GM23338 (cell line): ENCODE measurements at regions not wholly inside any gene's neighbourhood (a gene's known extent, or its start where the extent isn't known, plus 50 kb on each side); places are given as distances from the start of the nearest gene placed in this dataset.

Experiments
- CREB1 ChIP-seq: fragments of 250-450 bp; sonication (Bioruptor Pico); IDR thresholded peaks from 2 replicates; pipeline ENCODE4 v1.5.0; 2020; ENCODE audit warnings: low read depth, mild to moderate bottlenecking, moderate library complexity
- CTCF ChIP-seq, 2 experiments: fragments of 200-600 bp in 1 of 2; sonication (generic) in 1 of 2; conservative IDR thresholded peaks; 2 replicates each; pipeline versions ENCODE4 v1.5.1 to v1.6.1; 2016 to 2017; ENCODE audit warnings: antibody characterized with exemption in 2 of 2, low read depth in 2 of 2, mild to moderate bottlenecking in 2 of 2, moderate library complexity in 1 of 2
- EZH2 ChIP-seq: fragments of 200-600 bp; sonication (generic); IDR thresholded peaks from one replicate; pipeline ENCODE4 v1.8.0; 2017; ENCODE audit warnings: antibody characterized with exemption, mild to moderate bottlenecking, low read depth; ENCODE audit not compliant: unreplicated experiment
- EZH2phosphoT487 ChIP-seq: fragments of 200-600 bp; sonication (generic); IDR thresholded peaks from one replicate; pipeline ENCODE4 v1.8.1; 2018; ENCODE audit warnings: antibody characterized with exemption; ENCODE audit not compliant: unreplicated experiment
- POLR2AphosphoS5 ChIP-seq: IDR thresholded peaks from 2 replicates; pipeline ENCODE4 v1.6.1; 2016; ENCODE audit warnings: antibody characterized with exemption, low read depth
- ZNF331 ChIP-seq: fragments of 250-450 bp; sonication (Bioruptor Pico); IDR thresholded peaks from 2 replicates; pipeline ENCODE4 v1.5.0; 2020; ENCODE audit warnings: low read depth, mild to moderate bottlenecking, moderate library complexity

GRCh38 chr6:77021778-77022177 is 441.5 kb downstream of the HTR1B start:
- TF ChIP-seq CTCF (conservative IDR thresholded peaks at IDR 0.05; ENCODE audit: low read depth in 2 of 2) (no peak), EZH2 (no peak), POLR2AphosphoS5 (no peak), CREB1 (CRISPR knock-in tag) (no peak), EZH2phosphoT487 (no peak), ZNF331 (CRISPR knock-in tag) (no peak)
